ENCODE measurements at regions not wholly inside any gene's neighbourhood (a gene's known extent, or its start where the extent isn't known, plus 50 kb on each side); places are given as distances from the start of the nearest gene placed in this dataset.

GRCh38 chr5:62168506-62169281, 137.3 kb upstream of the KIF2A start:
- no peak for TF ChIP-seq CTCF (IDR thresholded peaks at IDR 0.05)
- TF ChIP-seq POLR2A (IDR thresholded peaks at IDR 0.05): no peak

Measured in testis (tissue), 2 donors.